Loucy (cell line): ENCODE measurements at regions not wholly inside any gene's neighbourhood (a gene's known extent, or its start where the extent isn't known, plus 50 kb on each side); places are given as distances from the start of the nearest gene placed in this dataset.

ENCODE experiments used
- H2AFZ ChIP-seq: fragments of 200-600 bp; sonication (generic); 2 replicates; pipeline ENCODE4 v1.6.0; 2016; ENCODE audit warnings: antibody characterized with exemption, mild to moderate bottlenecking, low read length, moderate library complexity
- H3F3A ChIP-seq: fragments of 200-600 bp; 2 replicates; pipeline ENCODE4 v1.6.0; 2016; ENCODE audit warnings: antibody characterized with exemption, low read depth, mild to moderate bottlenecking
- H3K27me3 ChIP-seq: fragments of 200-600 bp; sonication (generic); 2 replicates; pipeline ENCODE4 v1.6.1; 2014; ENCODE audit warnings: low read length, mild to moderate bottlenecking; ENCODE audit not compliant: insufficient read depth, poor library complexity, severe bottlenecking
- H3K36me3 ChIP-seq: fragments of 200-600 bp; sonication (generic); 2 replicates; pipeline ENCODE4 v1.6.1; 2016; ENCODE audit warnings: low read length; ENCODE audit not compliant: insufficient read depth
- H3K4me1 ChIP-seq: fragments of 200-600 bp; sonication (generic); 2 replicates; pipeline ENCODE4 v1.5.1; 2014; ENCODE audit warnings: low read length, mild to moderate bottlenecking; ENCODE audit not compliant: insufficient read depth, poor library complexity, severe bottlenecking
- H3K4me2 ChIP-seq: fragments of 200-600 bp; sonication (generic); 2 replicates; pipeline ENCODE4 v1.6.0; 2014; ENCODE audit warnings: antibody characterized with exemption, low read length, low read depth, mild to moderate bottlenecking; ENCODE audit not compliant: poor library complexity, severe bottlenecking
- H3K4me3 ChIP-seq: fragments of 200-600 bp; sonication (generic); 2 replicates; pipeline ENCODE4 v1.5.1; 2014; ENCODE audit warnings: low read length, mild to moderate bottlenecking, mixed read lengths; ENCODE audit not compliant: poor library complexity, severe bottlenecking
- H3K79me2 ChIP-seq: fragments of 200-600 bp; sonication (generic); 2 replicates; pipeline ENCODE4 v1.6.1; 2014; ENCODE audit warnings: low read length; ENCODE audit not compliant: insufficient read depth
- H3K9ac ChIP-seq: fragments of 200-600 bp; sonication (generic); 2 replicates; pipeline ENCODE4 v1.6.0; 2014; ENCODE audit warnings: mild to moderate bottlenecking, low read depth, low read length, moderate library complexity; ENCODE audit not compliant: poor library complexity, severe bottlenecking
- H3K9me2 ChIP-seq: fragments of 200-600 bp; sonication (generic); replicated peaks from 2 replicates; pipeline ENCODE4 v1.6.1; 2016; ENCODE audit warnings: low read depth, low read length, mixed read lengths
- H3K9me3 ChIP-seq: fragments of 200-600 bp; sonication (generic); 2 replicates; pipeline ENCODE4 v1.6.1; 2014; ENCODE audit warnings: mild to moderate bottlenecking, antibody characterized with exemption, low read length, low read depth; ENCODE audit not compliant: insufficient read depth
- H4K20me1 ChIP-seq: fragments of 200-600 bp; sonication (generic); 2 replicates; pipeline ENCODE4 v1.6.0; 2014; ENCODE audit warnings: antibody characterized with exemption, low read length, mild to moderate bottlenecking; ENCODE audit not compliant: insufficient read depth, poor library complexity, severe bottlenecking
- CTCF ChIP-seq: fragments of 200-600 bp; sonication (generic); conservative IDR thresholded peaks from 2 replicates; pipeline ENCODE4 v1.5.1; 2014; ENCODE audit warnings: mild to moderate bottlenecking, antibody characterized with exemption, low read length
- EZH2phosphoT487 ChIP-seq: fragments of 200-600 bp; IDR thresholded peaks from 2 replicates; pipeline ENCODE4 v1.6.1; 2018; ENCODE audit warnings: antibody characterized with exemption, mild to moderate bottlenecking, moderate library complexity, borderline replicate concordance

- Histone ChIP-seq H3K27me3 (no peaks in the 10 kb centered on the region), H3K79me2 (no peaks in the 10 kb centered on the region), H3K4me3 (no peak overlapping the region), H3K4me2 (no peak overlapping the region), H3K4me1 (no peaks in the 10 kb centered on the region), H3K9me3 (no peaks in the 10 kb centered on the region), H3K36me3 (no peaks in the 10 kb centered on the region), H3K9ac (no peak overlapping the region), H4K20me1 (no peaks in the 10 kb centered on the region), H3K9me2 (no peaks in the 10 kb centered on the region), H3F3A (no peaks in the 10 kb centered on the region), H2AFZ (no peak overlapping the region)
- TF ChIP-seq EZH2phosphoT487 (no peak), CTCF (no peak)
Measured at GRCh38 chr7:123275036-123275753, 75.4 kb upstream of the SLC13A1 start.

GRCh38 chr7:123273185-123273584, 73.4 kb upstream of the SLC13A1 start:
- H3K79me2 ChIP-seq = no peaks in the 10 kb centered on the region
- no peak overlapping the region for H3K4me2 ChIP-seq
- no peaks in the 10 kb centered on the region for H4K20me1 ChIP-seq
- no peaks in the 10 kb centered on the region for H3F3A ChIP-seq
- no peak overlapping the region for H2AFZ ChIP-seq
- H3K9ac ChIP-seq = no peak overlapping the region
- TF ChIP-seq CTCF (no peak), EZH2phosphoT487 (no peak)
- H3K4me1 ChIP-seq = no peaks in the 10 kb centered on the region
- no peaks in the 10 kb centered on the region for H3K9me2 ChIP-seq
- H3K36me3 ChIP-seq = no peaks in the 10 kb centered on the region
- no peak overlapping the region for H3K4me3 ChIP-seq
- no peaks in the 10 kb centered on the region for H3K9me3 ChIP-seq
- H3K27me3 ChIP-seq = no peaks in the 10 kb centered on the region

- Histone ChIP-seq H3F3A (no peaks in the 10 kb centered on the region), H3K9me2 (no peaks in the 10 kb centered on the region), H3K9ac (no peak overlapping the region), H3K4me3 (no peak overlapping the region), H3K79me2 (no peaks in the 10 kb centered on the region), H2AFZ (no peak overlapping the region), H3K9me3 (no peaks in the 10 kb centered on the region), H3K4me1 (no peaks in the 10 kb centered on the region), H3K27me3 (no peaks in the 10 kb centered on the region), H3K36me3 (no peaks in the 10 kb centered on the region), H4K20me1 (no peaks in the 10 kb centered on the region), H3K4me2 (no peak overlapping the region)
- no peak for TF ChIP-seq CTCF
- no peak for TF ChIP-seq EZH2phosphoT487
Measured at GRCh38 chr7:123271856-123272255, 72.1 kb upstream of the SLC13A1 start.
